CD4-positive, alpha-beta T cell treated with Interleukin-1 beta for 1 hour (primary cell): ENCODE measurements at regions not wholly inside any gene's neighbourhood (a gene's known extent, or its start where the extent isn't known, plus 50 kb on each side); places are given as distances from the start of the nearest gene placed in this dataset.
A peak's percentile ranks its signal among the peaks of the same experiment; 100 is the strongest.

ENCODE experiments used
- DNase-seq, 2 donors: peaks; one replicate each; pipeline ENCODE4 v3.0.0-alpha.2; 2020 to 2022

- DNase-seq: no peak
These were observed 134.5 kb upstream of the TAPT1 start for GRCh38 chr4:16360694-16361262.

GRCh38 chr4:16353165-16353564, 126.9 kb upstream of the TAPT1 start:
- DNase-seq: no peak

DNA sequence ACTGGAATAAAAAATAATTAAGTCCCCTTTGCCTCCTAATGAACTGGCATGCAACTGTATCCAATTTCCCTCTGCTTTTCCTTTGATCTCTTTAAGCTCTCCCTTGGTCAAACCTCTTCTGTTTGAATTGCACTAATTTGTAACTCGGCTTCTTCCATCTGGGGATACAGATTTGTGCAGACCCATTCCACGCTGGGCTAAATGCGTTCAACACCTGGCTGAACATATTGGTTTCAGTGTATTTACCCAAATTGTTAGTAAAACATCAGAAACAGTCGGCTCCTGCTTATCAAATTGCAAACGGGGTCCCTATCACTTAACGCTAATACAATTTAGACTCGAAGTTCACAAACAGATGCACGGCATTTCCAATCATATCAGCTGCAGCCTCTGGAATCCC, 124.9 kb upstream of the TAPT1 start:
- no peak for DNase-seq

- no peak for DNase-seq
These were observed 118.6 kb upstream of the TAPT1 start for GRCh38 chr4:16344853-16345252.

- DNase-seq: no peak
These were observed 111.7 kb upstream of the TAPT1 start for GRCh38 chr4:16337936-16338335.

GRCh38 chr4:16334601-16335000, 108.3 kb upstream of the TAPT1 start:
- DNase-seq: no peak

GRCh38 chr4:16329797-16330134, 103.5 kb upstream of the TAPT1 start:
- DNase-seq: no peak

DNA sequence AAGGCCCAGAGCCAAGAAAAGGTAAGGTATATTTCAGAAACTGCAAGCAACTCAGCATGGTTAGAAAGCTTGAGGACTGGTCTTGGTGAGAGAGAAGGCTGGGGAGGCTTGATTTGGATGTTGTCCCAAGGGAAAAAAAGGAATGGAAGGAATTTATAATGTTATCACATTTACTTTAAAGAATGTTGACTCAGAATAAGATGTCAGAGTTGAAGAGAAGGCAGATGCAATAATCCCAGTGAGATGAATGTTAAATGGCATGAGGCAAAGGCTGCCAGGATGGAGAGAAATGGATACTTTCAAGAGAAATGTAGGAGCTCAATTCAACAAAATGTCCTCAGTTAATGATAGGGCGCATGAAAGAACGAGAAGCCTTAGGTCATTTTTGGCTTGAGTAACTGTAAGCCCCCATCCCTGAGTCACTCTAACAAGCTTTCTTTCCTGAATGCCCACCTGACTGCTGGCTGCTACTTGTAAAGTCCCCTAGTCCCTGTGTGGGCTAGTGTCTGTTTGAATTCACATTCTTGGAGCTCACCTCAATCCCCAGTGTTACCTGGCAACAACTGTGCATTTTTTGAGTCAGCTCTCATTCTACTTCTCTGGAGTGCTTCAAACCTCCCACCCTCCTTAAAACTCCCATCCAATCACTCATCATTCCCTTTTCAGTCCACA, 103.0 kb upstream of the TAPT1 start:
- no peak for DNase-seq

DNA sequence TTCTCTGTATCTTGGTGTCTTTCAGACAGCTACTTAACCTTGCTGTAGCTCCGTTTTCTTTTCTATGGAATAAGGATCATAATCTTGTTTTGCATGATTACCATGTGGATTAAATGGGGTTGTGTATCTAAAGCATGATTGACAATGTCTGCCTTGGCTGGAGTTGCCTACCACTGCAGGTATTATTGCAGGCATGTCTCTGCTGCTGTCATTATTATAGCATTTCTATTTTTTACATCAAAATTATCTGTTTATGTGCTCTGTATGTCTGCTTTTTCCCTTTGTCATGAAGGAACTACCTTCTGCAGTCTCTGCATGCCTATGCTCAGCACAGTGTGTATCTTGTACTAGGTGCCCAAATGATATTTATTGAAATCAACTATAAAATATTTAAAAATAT, 95.9 kb upstream of the TAPT1 start:
- DNase-seq: no peak

DNA sequence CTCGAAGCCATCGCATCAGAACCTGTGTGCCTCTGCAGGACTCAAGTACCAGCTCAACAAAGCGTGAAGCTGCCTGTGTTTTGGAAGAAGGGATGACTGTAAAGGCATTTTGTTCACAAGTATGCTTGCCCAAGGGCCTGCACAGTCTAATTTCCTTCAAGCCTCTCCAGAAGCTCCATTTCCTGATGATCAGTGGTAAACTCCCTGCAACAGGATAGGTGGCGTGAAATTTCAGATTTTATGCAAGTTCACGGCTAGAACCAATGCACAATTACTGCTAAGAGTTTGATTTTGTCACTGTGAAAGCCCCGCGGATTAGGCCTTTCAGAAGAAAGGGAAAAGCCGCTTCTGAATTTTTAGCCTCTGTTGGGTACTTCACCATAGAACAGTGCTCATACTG, 89.2 kb upstream of the TAPT1 start:
- no peak for DNase-seq

DNA sequence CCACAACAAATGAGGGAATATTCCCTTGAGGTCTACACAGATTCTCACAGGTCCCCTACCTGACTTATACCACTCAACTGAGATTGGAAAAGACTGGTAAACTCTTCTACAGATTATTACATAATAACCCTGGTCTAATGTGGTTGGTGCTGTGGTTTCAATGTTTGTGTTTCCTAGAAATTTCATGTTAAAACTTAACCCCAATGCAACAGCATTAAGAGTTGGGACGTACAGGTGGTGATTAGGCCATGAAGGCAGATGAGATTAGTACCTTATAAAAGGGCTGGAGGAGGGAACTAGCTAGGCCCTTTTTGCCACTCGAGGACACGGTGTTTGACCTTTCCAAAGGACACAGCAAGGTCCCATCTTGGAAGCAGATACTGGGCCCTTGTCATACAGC, 84.3 kb upstream of the TAPT1 start:
- DNase-seq: no peak

DNA sequence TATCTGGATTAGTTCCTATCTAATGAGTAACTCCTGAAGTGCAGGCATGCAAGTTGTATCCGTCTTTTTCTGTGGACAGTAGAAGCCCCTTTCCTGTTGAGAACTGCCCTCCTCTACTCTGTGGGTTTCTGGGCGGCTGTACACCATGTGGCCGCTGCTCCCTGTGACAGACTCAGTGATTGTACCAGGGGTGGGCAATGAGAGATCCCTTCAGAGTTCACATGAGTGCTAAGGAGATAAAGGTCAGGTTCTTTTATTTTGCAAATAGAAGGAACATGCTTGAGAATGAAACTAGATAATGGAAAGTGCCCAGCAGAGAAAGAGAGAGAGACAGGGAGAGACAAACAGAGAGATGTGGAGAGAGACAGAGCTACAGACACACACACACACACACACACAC, 76.4 kb upstream of the TAPT1 start:
- DNase-seq: no peak

- no peak for DNase-seq
These were observed 70.7 kb upstream of the TAPT1 start for GRCh38 chr4:16297003-16297402.

- DNase-seq: no peak
These were observed 68.2 kb upstream of the TAPT1 start for GRCh38 chr4:16294455-16294854.

DNA sequence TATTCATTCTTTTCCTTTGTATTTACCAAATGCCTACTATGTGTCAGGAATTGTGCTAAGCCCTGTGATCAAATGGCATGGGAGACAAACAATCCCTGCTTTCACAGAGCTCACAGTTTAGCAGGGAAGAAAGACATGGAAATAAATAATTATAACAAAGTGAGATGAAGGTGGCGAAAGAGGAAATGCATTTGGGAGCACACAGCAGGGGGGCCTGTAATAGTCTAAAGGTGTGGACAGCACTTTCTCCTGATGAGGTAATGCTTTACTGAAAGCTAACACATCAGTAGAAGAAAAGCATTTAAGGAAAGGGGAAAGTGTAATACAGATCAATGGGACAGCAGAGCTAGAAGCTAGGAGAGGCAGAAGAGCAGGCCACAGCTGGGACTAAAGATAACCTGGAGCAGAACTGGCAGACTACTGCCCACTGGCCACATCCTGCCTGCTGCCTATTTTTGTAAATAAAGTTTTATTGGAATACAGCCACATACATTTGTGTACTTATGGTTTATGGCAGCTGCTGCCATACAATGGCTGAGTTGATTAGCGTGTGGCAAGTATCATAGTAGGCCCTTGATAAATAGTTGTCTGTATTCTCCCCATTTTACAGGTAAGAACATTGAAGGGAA, 67.1 kb upstream of the TAPT1 start:
- no peak for DNase-seq

- DNase-seq: no peak
These were observed 66.3 kb upstream of the TAPT1 start for GRCh38 chr4:16292585-16292984.

- no peak for DNase-seq
These were observed 64.6 kb upstream of the TAPT1 start for GRCh38 chr4:16290681-16291420.

GRCh38 chr4:16289897-16290554, 63.8 kb upstream of the TAPT1 start:
- peak in 1 of 2 donors; percentile 3 for DNase-seq

DNA sequence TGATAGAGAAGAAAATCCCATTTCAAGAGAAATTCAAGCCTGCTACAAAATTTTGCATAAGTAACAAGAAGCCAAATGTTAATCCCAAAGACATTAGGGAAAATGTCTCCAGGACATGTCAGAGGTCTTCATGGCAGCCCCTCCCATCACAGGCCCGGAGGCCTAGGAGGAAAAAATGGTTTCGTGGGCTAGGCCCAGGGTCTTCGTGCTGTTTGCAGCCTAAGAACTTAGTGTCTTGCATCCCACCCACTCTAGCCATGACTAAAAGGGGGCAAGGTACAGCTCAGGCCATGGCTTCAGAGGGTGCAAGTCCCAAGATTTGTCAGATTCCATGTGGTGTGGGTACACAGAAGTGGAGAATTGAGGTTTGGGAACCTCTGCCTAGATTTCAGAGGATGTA, 57.8 kb upstream of the TAPT1 start:
- no peak for DNase-seq

- DNase-seq: no peak
These were observed 51.9 kb upstream of the TAPT1 start for GRCh38 chr4:16278178-16278577.
